ENCODE measurements at regions not wholly inside any gene's neighbourhood (a gene's known extent, or its start where the extent isn't known, plus 50 kb on each side); places are given as distances from the start of the nearest gene placed in this dataset.
A peak's percentile ranks its signal among the peaks of the same experiment; 100 is the strongest.
"Not testable (repeated sequence)": the region's sequence is repeated elsewhere in the genome, so short reads cannot be mapped to it uniquely, and the experiment has no call there.

DNA sequence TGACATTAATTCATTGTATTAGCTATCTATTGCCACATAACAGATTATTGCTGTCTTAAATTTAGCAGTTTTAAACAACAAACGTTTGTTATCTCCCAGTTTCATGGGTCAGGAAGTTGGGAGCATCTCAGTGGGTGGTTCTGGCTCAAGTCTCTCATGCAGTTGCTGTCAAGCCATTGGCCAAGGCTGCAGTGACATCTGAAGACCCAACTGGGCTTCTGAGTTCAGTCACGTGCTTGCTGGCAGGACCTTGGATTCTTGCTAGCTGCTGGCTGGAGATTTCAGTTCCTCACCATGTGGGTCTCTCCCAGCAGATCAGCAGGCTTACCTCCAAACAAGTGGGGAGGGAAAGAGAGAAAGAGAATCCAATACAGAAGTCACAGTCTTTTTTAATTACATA, 152.6 kb upstream of the EXOC2 start:
- Histone ChIP-seq H3K27ac (ENCODE audit: low read length) (no peak overlapping the region), H3K4me3 (ENCODE audit: low read length) (no peak overlapping the region), H3K36me3 (ENCODE audit: control insufficient read depth, insufficient read depth, low read length) (no peaks in the 10 kb centered on the region), H3K4me1 (ENCODE audit: control insufficient read depth, insufficient read depth, low read length) (peaks cover 4% of the 10 kb centered on the region), H3K27me3 (ENCODE audit: control insufficient read depth, insufficient read depth, low read length) (peaks cover 2% of the 10 kb centered on the region), H3K9me3 (replicated peaks; ENCODE audit: control insufficient read depth, low read depth, low read length) (no peaks in the 10 kb centered on the region)
- DNase-seq, result no peak
- no CpG with 5 or more reads among the region's 2 CpGs for WGBS (ENCODE audit: insufficient coverage)

DNA sequence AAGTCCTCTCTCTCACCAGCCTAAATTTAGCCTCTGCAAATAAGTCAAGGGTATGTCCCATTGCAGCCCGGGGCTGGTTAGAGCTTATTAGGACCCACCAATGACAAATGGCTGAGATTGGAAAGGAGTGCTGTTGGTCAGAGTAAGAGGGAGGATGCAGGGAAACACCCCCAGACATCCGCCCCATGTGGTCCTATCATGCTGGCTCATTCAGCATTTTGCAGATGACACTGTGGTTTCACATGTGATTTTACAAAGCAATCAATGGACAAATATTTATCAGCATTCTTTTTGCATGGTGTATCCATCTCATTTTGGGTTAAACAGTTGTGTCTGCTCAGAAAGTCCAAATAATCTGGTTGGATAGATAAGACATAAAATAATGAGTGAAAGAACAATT, 152.2 kb upstream of the EXOC2 start:
- Histone ChIP-seq H3K27me3 (ENCODE audit: control insufficient read depth, insufficient read depth, low read length) (peaks cover 2% of the 10 kb centered on the region), H3K4me3 (ENCODE audit: low read length) (no peak overlapping the region), H3K36me3 (ENCODE audit: control insufficient read depth, insufficient read depth, low read length) (no peaks in the 10 kb centered on the region), H3K9me3 (replicated peaks; ENCODE audit: control insufficient read depth, low read depth, low read length) (no peaks in the 10 kb centered on the region), H3K27ac (ENCODE audit: low read length) (no peak overlapping the region), H3K4me1 (ENCODE audit: control insufficient read depth, insufficient read depth, low read length) (peaks cover 4% of the 10 kb centered on the region)
- no CpG with 5 or more reads among the region's 2 CpGs for WGBS (ENCODE audit: insufficient coverage)
- no peak for DNase-seq

DNA sequence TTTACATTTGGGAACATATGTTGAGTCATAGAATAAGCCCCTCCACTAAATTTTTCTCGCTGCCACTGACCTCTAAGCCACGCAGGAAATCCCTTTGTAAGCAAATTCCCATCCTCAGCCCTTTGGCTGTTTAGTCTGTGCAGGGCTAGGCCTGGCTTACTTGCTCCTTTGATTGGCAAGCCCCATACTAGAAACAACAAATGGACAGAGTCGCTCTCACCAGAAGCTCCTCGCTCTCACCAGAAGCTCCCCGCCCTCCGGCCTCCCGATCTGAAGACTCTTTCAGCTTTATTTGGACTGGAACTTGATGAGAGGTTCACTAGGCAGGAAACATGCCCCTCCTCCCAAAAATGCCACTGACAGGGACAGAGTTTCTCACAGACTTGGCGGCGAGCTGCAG, 149.2 kb upstream of the EXOC2 start:
- peak; percentile 13 for DNase-seq
- H3K27me3 ChIP-seq (ENCODE audit: control insufficient read depth, insufficient read depth, low read length), result peaks cover 2% of the 10 kb centered on the region
- no peaks in the 10 kb centered on the region for H3K9me3 ChIP-seq (replicated peaks; ENCODE audit: control insufficient read depth, low read depth, low read length)
- no peaks in the 10 kb centered on the region for H3K36me3 ChIP-seq (ENCODE audit: control insufficient read depth, insufficient read depth, low read length)
- no peak overlapping the region for H3K27ac ChIP-seq (ENCODE audit: low read length)
- WGBS (ENCODE audit: insufficient coverage), result 35% methylated on average over 3 of the region's 9 CpGs
- peaks cover 4% of the 10 kb centered on the region for H3K4me1 ChIP-seq (ENCODE audit: control insufficient read depth, insufficient read depth, low read length)
- no peak overlapping the region for H3K4me3 ChIP-seq (ENCODE audit: low read length)

DNA sequence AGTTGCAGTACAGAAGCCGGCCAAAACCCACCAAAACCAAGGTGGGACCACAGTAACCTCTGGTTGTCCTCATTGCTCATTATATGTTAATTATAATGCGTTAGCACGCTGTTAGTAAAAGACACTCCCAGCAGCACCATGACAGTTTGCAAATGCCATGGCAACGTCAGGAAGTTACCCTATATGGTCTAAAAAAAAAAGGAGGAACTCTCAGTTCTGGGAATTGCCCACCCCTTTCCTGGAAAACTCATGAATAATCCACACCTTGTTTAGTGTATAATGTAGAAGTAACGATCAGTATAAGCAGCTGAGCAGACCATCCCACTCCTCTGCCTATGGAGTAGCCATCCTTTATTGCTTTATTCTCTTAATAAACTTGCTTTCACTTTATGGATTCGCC, 148.6 kb upstream of the EXOC2 start:
- DNase-seq, result no peak
- H3K4me1 ChIP-seq (ENCODE audit: control insufficient read depth, insufficient read depth, low read length), result peaks cover 4% of the 10 kb centered on the region
- WGBS (ENCODE audit: insufficient coverage), result 100% methylated on average over 1 of the region's 6 CpGs
- H3K9me3 ChIP-seq (replicated peaks; ENCODE audit: control insufficient read depth, low read depth, low read length), result no peaks in the 10 kb centered on the region
- no peaks in the 10 kb centered on the region for H3K36me3 ChIP-seq (ENCODE audit: control insufficient read depth, insufficient read depth, low read length)
- H3K27me3 ChIP-seq (ENCODE audit: control insufficient read depth, insufficient read depth, low read length), result peaks cover 2% of the 10 kb centered on the region
- no peak overlapping the region for H3K27ac ChIP-seq (ENCODE audit: low read length)
- no peak overlapping the region for H3K4me3 ChIP-seq (ENCODE audit: low read length)

DNA sequence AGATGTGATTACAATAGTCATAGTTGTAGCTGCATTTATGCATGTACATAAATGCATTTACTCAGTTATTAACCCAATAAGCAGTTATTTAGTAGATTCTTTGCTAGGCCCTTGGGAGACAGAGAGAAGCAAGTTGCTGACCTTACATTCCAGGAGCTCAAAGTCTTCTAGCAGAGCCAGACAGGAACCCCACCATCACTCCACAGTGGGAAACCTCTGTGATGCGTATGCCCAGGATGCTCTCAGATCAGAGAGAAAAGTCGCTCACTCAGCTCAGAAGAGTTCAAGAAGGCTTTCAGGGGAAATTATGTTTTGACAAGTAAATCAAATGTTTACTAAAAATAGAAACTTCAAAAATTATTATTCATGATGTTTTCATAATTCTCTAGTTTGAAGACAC, 146.3 kb upstream of the EXOC2 start:
- H3K4me3 ChIP-seq (ENCODE audit: low read length), result no peak overlapping the region
- H3K27me3 ChIP-seq (ENCODE audit: control insufficient read depth, insufficient read depth, low read length), result peaks cover 2% of the 10 kb centered on the region
- no peak for DNase-seq
- H3K27ac ChIP-seq (ENCODE audit: low read length), result no peak overlapping the region
- WGBS (ENCODE audit: insufficient coverage), result no CpG with 5 or more reads among the region's 2 CpGs
- peaks cover 4% of the 10 kb centered on the region for H3K4me1 ChIP-seq (ENCODE audit: control insufficient read depth, insufficient read depth, low read length)
- H3K9me3 ChIP-seq (replicated peaks; ENCODE audit: control insufficient read depth, low read depth, low read length), result no peaks in the 10 kb centered on the region
- H3K36me3 ChIP-seq (ENCODE audit: control insufficient read depth, insufficient read depth, low read length), result no peaks in the 10 kb centered on the region

DNA sequence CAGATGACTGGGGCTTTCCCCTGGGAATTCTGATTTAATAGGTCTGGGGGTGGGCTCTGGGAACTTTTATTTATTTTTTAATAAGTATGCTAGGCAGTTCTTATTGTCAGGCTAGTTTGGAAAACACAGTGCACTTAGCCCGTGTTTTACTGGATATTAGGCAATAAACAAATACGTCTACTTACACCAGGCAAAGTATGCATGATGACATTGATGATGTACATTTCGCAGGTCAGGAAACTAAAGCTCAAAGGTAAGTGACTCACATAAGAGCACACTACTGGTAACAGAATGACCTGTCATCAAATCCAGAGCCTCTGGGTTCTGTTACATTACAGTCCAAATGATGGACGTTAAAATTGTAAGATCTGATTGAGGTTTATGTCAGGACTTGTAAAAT, 144.4 kb upstream of the EXOC2 start:
- Histone ChIP-seq H3K36me3 (ENCODE audit: control insufficient read depth, insufficient read depth, low read length) (no peaks in the 10 kb centered on the region), H3K27ac (ENCODE audit: low read length) (no peak overlapping the region), H3K4me3 (ENCODE audit: low read length) (no peak overlapping the region), H3K27me3 (ENCODE audit: control insufficient read depth, insufficient read depth, low read length) (peaks cover 2% of the 10 kb centered on the region), H3K9me3 (replicated peaks; ENCODE audit: control insufficient read depth, low read depth, low read length) (no peaks in the 10 kb centered on the region), H3K4me1 (ENCODE audit: control insufficient read depth, insufficient read depth, low read length) (peaks cover 4% of the 10 kb centered on the region)
- WGBS (ENCODE audit: insufficient coverage), result no CpG with 5 or more reads among the region's 4 CpGs
- no peak for DNase-seq

DNA sequence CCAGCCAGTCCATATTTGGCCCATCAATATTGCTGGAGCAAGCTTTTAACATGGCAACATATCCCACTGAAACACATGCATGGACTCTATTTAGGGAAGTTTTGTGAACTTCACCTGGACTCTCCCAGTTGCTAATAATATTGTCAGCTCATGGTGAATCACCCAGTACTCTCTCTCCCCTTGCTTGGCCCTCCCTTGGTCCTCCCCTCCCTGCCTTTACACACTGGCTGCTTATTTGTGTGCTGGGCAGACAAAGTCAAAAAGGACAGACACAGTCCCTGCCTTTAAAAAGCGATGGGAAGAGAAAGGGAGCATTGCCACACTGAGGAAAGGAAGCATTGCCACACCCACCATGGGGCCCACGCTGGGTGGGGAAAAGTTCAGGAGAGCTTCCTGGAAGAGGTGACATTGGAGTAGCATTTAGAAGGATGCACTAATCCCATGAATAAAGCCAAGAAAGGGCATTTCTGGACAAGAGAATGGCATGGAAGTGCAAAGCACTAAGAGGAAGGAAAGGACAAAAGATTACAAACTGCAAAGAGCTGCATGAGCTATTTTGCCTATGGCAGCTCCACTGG, 143.4 kb upstream of the EXOC2 start:
- no CpG with 5 or more reads among the region's 2 CpGs for WGBS (ENCODE audit: insufficient coverage)
- Histone ChIP-seq H3K36me3 (ENCODE audit: control insufficient read depth, insufficient read depth, low read length) (no peaks in the 10 kb centered on the region), H3K9me3 (replicated peaks; ENCODE audit: control insufficient read depth, low read depth, low read length) (no peaks in the 10 kb centered on the region), H3K27me3 (ENCODE audit: control insufficient read depth, insufficient read depth, low read length) (no peaks in the 10 kb centered on the region), H3K27ac (ENCODE audit: low read length) (no peak overlapping the region), H3K4me3 (ENCODE audit: low read length) (no peak overlapping the region), H3K4me1 (ENCODE audit: control insufficient read depth, insufficient read depth, low read length) (no peaks in the 10 kb centered on the region)
- DNase-seq, result no peak

DNA sequence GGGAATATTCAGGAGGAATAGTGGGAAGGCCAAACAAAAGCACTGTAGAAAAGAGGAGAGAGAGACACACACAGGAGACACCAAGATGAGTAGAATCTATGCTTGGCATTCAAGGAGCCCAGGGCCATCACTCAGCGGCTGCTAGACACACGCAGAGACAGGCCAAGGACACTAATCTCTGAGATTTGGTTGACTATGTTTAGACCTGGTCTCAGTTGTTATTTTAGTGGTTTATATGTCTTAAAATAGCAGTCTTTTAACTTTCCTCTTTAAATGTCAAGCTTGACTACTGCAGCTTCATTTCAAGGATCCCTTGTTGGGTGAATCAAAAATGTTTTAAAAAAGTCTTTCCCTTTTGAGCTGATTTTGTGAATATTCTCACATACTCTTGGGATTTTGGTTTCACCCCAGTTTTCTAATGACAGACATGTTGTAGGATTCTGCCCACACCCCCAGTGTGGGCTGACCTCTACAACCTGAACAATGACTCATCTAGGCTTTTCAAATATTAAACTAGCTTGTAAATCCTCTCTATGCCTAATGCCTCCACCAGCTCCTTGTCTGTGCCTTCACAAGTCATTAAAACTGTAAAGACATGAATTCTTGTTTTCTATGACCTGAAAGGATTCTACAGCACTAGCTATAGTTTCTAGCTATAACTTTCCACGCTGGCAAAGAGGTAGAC, 142.7 kb upstream of the EXOC2 start:
- WGBS (ENCODE audit: insufficient coverage), result 100% methylated on average over 1 of the region's 3 CpGs
- H3K27ac ChIP-seq (ENCODE audit: low read length), result no peak overlapping the region

DNA sequence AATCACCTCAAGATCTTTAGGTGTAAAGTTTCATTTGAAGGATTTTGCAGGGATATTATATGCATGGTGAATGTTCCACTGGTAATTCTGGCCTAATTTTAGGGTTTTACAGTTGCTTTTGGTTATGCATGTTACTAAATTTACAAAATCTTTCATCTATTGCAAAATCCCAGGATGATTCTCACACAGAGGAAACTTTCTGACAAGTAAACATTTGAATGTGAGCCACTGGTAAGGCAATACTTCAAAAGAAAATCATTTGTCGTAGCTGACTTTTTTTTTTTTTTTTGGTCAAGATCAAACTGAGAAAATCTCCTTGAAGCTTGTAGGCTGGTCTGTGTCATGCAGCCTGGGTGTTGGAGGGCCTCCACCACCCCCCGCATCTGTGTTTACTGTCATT, 141.9 kb upstream of the EXOC2 start:
- Histone ChIP-seq H3K4me3 (ENCODE audit: low read length) (no peak overlapping the region), H3K27ac (ENCODE audit: low read length) (no peak overlapping the region), H3K4me1 (ENCODE audit: control insufficient read depth, insufficient read depth, low read length) (no peaks in the 10 kb centered on the region), H3K36me3 (ENCODE audit: control insufficient read depth, insufficient read depth, low read length) (no peaks in the 10 kb centered on the region), H3K27me3 (ENCODE audit: control insufficient read depth, insufficient read depth, low read length) (no peaks in the 10 kb centered on the region), H3K9me3 (replicated peaks; ENCODE audit: control insufficient read depth, low read depth, low read length) (no peaks in the 10 kb centered on the region)
- no CpG with 5 or more reads among the region's 2 CpGs for WGBS (ENCODE audit: insufficient coverage)
- no peak for DNase-seq

More for the DNA sequence above, 142.7 kb upstream of the EXOC2 start:
- no peak for DNase-seq
- Histone ChIP-seq H3K4me1 (ENCODE audit: control insufficient read depth, insufficient read depth, low read length) (no peaks in the 10 kb centered on the region), H3K36me3 (ENCODE audit: control insufficient read depth, insufficient read depth, low read length) (no peaks in the 10 kb centered on the region), H3K9me3 (replicated peaks; ENCODE audit: control insufficient read depth, low read depth, low read length) (no peaks in the 10 kb centered on the region), H3K27me3 (ENCODE audit: control insufficient read depth, insufficient read depth, low read length) (no peaks in the 10 kb centered on the region), H3K4me3 (ENCODE audit: low read length) (no peak overlapping the region)

DNA sequence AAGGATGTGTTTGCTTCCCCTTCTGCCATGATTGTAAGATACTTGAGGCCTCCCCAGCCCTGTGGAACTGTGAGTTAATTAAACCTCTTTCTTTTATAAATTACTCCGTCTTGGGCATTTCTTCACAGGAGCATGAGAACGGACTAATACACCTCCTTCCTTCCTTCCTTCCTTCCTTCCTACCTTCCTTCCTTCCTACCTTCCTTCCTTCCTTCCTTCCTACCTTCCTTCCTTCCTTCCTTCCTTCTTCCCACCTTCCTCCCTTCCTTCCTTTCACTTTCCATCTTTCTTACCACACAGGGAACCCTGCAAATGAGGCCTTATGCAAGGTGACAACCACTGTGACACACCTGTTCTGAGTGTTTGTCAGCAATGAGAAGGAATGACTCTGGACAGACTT, 141.3 kb upstream of the EXOC2 start:
- no CpG with 5 or more reads among the region's 2 CpGs for WGBS (ENCODE audit: insufficient coverage)

DNA sequence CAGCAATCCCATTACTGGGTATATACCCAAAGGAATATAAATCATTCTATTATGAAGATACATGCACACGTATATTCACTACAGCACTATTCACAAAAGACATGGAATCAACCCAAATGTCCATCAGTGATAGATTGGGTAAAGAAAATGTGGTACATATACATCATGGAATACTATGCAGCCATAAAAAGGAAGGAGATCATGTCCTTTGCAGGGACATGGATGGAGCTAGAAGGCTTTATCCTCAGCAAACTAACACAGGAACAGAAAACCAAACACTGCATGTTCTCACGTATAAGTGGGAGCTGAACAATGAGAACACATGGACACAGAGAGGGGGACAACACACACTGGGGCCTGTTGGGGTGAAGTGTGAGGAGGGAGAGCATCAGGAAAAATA, 139.9 kb upstream of the EXOC2 start:
- H3K36me3 ChIP-seq (ENCODE audit: control insufficient read depth, insufficient read depth, low read length); H3K4me3 ChIP-seq (ENCODE audit: low read length); DNase-seq; H3K9me3 ChIP-seq (replicated peaks; ENCODE audit: control insufficient read depth, low read depth, low read length); H3K27me3 ChIP-seq (ENCODE audit: control insufficient read depth, insufficient read depth, low read length); H3K27ac ChIP-seq (ENCODE audit: low read length); H3K4me1 ChIP-seq (ENCODE audit: control insufficient read depth, insufficient read depth, low read length): not testable (repeated sequence)
- no CpG with 5 or more reads among the region's 2 CpGs for WGBS (ENCODE audit: insufficient coverage)

More for the DNA sequence above, 141.3 kb upstream of the EXOC2 start:
- Histone ChIP-seq H3K4me3 (ENCODE audit: low read length) (no peak overlapping the region), H3K27me3 (ENCODE audit: control insufficient read depth, insufficient read depth, low read length) (no peaks in the 10 kb centered on the region), H3K27ac (ENCODE audit: low read length) (no peak overlapping the region), H3K9me3 (replicated peaks; ENCODE audit: control insufficient read depth, low read depth, low read length) (no peaks in the 10 kb centered on the region), H3K36me3 (ENCODE audit: control insufficient read depth, insufficient read depth, low read length) (no peaks in the 10 kb centered on the region), H3K4me1 (ENCODE audit: control insufficient read depth, insufficient read depth, low read length) (no peaks in the 10 kb centered on the region)
- DNase-seq, result no peak
